Suprapubic skin (tissue), 4 donors: ENCODE measurements at regions not wholly inside any gene's neighbourhood (a gene's known extent, or its start where the extent isn't known, plus 50 kb on each side); places are given as distances from the start of the nearest gene placed in this dataset.

Experiments
- CTCF ChIP-seq, 2 donors: fragments of 200-600 bp in 1 of 2; fragments of 450-650 bp in 1 of 2; sonication (generic) in 1 of 2; IDR thresholded peaks; one replicate each; pipeline ENCODE4 v1.5.1; 2016 to 2019; ENCODE audit warnings: antibody characterized with exemption in 2 of 2, mild to moderate bottlenecking in 1 of 2, moderate library complexity in 1 of 2
- EP300 ChIP-seq: sonication (generic); formaldehyde crosslinking; IDR thresholded peaks from one replicate; pipeline ENCODE4 v1.6.1; 2017; ENCODE audit warnings: antibody characterized with exemption
- POLR2AphosphoS5 ChIP-seq, 3 donors: sonication (generic); formaldehyde crosslinking; IDR thresholded peaks; one replicate each; pipeline ENCODE4 v1.6.1; 2017; ENCODE audit warnings: antibody characterized with exemption in 3 of 3

- TF ChIP-seq POLR2AphosphoS5 (IDR thresholded peaks at IDR 0.05) = no peak
- no peak for TF ChIP-seq EP300
- no peak for TF ChIP-seq CTCF (IDR thresholded peaks at IDR 0.05)
Observed at GRCh38 chr2:217683106-217683870, 319.5 kb downstream of the TNS1 start.
